HG03064 (cell line): ENCODE measurements at regions not wholly inside any gene's neighbourhood (a gene's known extent, or its start where the extent isn't known, plus 50 kb on each side); places are given as distances from the start of the nearest gene placed in this dataset.
"Not testable (repeated sequence)": the region's sequence is repeated elsewhere in the genome, so short reads cannot be mapped to it uniquely, and the experiment has no call there.

Source experiments
- ATAC-seq: cut with Tn5 transposase; IDR thresholded peaks from one replicate; pipeline ENCODE4 v1.9.1; 2021; ENCODE audit warnings: low read depth; ENCODE audit not compliant: unreplicated experiment

DNA sequence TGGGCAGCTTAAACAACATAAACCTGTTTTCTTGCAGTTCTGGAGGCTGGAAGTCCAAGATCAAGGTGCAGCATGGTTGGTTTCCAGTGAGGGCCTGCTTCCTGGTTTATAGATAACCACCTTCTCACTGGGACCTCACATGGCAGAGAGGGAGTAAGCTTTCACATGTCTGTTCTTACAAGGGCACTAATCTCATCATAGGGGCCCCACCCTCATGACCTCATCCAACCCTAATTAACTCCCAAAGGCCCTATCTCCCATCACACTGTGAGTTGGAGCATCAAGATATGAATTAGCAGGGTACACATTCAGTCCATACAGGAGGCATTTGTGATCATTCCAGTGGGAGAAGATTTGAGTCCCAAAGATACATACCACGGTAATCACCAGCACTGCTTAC is 50.5 kb upstream of the GRIN2A start:
- no peak for ATAC-seq

- no peak for ATAC-seq
These were observed 57.4 kb upstream of the GRIN2A start for GRCh38 chr16:10239640-10240039.

DNA sequence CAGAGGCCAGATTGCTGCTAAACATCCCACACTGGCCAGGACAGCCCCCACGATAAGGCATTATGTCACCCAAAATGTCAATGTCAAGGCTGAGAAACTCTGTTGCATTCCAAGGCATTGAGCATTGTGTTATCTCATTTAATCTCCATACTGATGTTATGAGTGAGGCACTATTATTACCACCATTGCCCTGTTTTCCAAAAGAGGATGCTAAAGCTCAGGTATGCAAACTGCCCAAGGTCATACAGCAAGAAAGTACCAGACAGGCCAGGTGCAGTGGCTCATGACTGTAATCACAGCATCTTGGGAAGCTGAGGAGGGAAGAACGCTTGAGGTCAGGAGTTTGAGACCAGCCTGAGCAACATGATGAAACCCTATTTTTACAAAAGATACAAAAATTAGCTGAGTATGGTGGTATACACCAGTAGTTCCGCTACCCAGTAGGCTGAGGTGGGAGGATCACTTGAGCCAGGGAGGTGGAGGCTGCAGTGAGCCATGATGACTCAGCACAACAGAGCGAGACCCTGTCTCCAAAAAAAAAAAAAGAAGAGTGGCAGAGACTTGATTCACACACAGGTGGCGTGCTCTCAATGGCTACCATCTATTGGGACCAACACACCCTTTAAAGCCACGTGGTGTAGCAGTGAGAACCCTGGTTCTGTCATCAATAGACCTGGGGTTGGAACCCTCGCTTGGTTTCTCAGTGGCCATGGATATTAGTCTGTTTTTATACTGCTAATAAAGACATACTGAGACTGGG is 58.8 kb upstream of the GRIN2A start:
- no peak for ATAC-seq

DNA sequence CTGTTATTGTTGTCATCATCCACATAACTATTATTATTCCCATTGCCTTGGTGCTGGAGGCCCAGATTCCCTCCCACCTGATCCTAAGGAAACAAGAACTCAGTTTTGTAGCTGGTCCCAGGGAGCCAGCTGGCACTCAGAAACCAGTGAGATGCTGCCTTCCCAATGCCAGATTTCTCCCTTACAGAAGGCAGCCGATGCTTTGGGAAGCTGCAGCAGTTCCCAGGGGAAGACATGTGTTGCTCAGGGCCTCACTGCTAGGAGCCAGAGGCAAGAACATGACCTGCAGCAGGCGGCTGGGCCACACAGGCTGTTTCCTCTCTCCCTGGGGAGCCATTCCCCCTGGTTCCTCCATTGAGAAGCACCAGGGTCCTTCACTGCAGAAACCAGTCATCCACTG is 59.9 kb upstream of the GRIN2A start:
- ATAC-seq, result no peak

DNA sequence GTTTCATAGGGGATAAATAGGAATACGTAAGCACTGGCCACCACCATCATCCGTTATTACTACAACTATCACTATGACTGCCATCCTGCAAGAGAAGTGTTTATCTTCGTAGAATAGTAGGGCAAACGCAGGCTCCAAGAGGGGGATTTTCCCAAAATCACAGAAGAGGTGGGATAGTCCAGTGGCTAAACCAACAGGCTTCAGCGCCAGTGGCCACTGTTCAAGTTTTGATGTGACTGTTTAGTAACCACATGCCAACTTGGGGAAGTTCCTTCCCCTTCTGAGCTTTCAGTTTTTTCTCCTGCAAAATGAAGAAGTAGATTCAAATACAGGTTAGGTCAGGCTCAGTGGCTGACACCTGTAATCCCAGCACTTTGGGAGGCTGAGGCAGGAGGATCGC is 60.7 kb upstream of the GRIN2A start:
- no peak for ATAC-seq

DNA sequence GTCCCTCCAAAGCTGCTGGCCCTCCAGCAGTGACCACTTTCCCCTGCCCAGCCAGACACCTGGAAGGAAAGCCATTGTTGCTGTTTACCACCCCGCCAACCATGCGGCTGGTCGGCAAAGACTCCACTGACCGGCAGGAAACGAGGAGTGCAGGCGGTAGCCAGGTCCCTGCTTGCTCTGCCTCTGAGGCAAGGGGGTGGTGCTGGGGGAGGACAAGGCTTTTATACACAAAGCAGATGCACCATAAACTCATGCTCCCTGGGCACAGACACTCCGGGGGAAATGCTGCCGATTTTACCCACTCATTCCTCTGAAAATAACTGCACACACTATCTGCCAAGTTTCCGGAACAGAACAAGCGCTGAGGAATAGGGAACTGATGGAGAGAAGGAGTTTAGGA is 62.8 kb upstream of the GRIN2A start:
- ATAC-seq, result no peak

DNA sequence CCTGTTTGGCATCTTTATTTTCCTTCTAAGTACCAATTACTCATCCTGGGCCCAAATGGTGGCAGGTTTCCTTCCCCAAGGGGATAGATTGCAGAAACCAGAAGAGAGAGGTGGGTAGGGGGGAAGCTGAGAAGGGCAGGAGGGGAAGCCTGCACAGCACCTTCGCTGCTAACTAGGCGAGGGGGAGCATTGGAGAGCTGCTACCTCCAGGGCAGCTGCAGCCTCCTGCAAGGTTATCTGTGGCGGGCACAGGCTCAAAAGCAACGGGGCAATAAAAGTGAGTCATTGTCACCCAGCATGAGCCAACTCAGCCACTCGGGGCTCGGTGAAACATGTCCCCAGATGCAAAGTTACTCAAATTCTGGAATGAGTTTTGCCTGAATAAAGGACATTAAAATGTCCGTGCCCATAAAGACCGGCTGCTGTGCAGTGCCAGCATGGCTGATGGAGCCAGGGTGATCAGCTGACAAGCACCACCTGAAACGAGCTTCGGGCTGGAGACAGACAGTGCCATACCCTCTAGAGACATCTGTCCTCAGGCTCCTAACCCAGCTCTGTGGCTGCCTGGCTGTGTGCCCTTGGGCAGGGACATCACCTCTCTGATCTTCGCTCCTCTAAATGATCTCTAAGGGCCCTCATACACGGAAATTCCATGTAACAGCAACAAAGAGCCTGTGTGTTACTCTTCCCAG is 68.1 kb upstream of the GRIN2A start:
- no peak for ATAC-seq

DNA sequence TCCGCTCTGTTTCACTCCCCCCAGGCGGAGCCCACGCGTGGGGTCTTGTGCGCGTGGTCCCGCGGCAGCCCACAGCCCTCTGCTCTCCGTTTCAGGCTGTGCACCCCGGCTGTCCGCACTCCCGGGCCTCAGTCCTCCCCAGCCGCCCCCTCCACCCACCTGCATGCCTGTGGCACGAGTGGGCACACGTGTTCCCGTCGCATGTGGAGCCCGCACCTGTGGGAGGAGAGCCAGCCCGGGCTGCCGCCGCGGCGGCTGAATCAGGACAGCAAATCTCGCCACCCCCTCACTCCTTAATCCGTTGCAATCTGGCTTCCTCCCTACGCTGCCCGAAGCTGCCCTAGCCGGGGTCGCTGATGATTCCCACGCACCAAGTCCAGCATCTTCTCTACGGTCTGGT is 69.9 kb upstream of the GRIN2A start:
- no peak for ATAC-seq

DNA sequence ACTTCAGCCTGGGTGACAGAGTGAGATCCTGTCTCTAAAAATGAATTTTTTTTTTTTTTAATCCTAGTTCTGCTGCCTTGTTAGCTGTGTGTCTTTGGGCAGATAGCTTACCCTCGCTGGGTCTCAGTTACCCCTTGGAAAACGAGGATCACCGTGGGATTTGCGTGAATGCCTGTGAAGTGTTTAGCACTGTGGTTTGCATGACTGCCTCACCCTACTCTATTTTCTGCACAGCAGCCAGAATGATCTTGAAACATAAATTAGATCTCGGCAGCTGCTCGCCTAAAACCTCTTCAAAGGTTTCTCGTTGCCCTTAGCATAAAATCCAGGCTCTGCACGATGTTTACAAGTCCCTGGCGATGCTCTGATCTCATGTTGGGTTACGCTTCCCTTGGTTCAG is 71.2 kb upstream of the GRIN2A start:
- no peak for ATAC-seq

- no peak for ATAC-seq
These were observed 73.5 kb upstream of the GRIN2A start for GRCh38 chr16:10255728-10256127.

DNA sequence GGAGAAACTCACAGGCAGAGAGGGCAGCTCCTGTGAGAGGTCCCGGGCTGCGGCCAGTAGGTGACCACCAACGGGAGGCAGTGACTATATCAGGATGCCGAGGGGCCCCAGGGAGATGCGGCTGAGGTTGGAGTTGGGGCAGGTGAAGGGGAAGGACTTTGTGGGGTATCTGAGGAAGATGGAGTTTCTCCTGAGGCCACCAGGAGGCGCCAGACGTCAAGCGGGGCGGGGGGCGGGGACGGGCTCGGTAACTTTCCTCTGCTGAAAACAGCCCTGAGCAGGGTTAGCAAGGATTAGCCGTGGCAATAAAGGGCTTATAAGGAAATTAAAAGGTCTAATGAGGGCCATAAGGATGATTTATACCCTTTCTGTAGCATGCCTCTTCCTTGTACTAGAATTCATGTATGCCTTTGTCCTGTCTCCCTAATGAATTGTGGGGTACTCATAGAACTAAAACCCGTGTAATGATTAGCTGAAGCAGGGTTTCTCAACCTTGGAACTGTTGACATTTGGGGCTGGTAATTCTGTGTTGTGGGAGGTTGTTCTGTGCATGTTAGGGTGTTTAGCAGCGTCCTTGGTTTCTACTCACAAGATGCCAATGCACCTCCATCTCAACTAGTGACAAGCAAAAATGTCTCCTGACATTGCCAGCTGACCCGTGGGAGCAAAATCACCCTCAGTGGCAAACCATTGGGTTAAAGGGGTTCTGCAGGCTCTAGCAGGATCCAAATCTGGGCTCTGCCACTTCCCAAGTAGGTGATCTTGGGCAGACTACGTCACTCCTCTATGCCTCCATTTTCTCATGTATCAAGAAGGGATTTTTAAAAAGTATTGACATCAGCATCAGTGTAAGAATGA is 74.8 kb upstream of the GRIN2A start:
- ATAC-seq, result no peak

- ATAC-seq, result not testable (repeated sequence)
These were observed 75.5 kb upstream of the GRIN2A start for GRCh38 chr16:10257642-10258251.

GRCh38 chr16:10258930-10259603 is 76.8 kb upstream of the GRIN2A start:
- not testable (repeated sequence) for ATAC-seq

GRCh38 chr16:10261077-10261476 is 78.8 kb upstream of the GRIN2A start:
- no peak for ATAC-seq

GRCh38 chr16:10261526-10261925 is 79.3 kb upstream of the GRIN2A start:
- not testable (repeated sequence) for ATAC-seq

DNA sequence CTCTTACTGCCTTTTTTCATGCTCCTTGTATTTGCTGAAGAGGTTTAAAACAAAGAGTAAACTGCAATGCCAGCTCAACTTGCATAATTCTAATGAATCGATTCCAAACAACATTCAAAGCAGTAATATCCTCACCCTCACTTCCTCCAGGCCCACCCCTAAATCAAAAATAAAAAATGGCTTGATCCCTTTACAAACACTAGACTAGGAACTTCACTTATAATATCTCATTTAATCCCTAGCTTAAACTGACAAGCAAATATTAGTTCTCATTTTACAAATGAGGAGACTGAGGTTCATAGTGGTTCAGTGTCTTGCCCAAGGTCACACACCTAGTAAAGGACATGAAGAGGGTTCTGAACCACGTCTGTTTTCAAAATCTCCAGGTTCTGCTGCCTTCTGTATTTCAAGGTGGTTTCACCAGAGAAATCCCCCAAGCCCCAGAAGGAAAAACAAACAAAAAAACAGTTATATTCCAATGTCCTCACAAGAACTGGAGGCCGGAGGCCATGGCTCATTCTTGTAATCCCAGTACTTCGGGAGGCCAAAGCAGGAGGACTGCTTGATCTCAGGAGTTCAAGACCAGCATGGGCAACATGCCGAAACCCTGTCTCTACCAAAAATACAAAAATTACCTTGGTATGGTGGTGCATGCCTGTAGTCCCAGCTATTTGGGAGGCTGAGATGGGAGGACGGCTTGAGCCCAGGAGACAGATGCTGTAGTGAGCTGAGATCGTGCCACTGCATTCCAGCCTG is 80.3 kb upstream of the GRIN2A start:
- no peak for ATAC-seq

- ATAC-seq, result no peak
These were observed 83.8 kb upstream of the GRIN2A start for GRCh38 chr16:10265770-10266615.

DNA sequence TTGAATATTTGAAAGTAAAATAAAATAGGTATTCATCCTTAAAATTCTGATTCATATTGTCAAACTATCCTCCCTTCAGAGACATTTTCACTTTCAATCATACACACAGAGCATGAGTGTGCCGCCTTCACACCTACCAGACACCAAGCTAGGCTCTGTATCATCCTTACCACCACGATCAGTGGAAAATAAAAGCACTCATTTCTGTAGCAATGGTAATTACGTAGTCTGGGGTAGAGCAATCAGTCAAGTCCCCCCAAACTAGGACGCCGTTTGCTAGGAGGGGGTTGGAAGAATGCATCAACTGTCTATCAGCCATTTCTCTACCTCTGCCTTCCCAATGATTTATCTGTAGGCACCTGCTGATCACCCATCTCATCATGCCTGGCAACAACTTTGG is 84.6 kb upstream of the GRIN2A start:
- no peak for ATAC-seq

- ATAC-seq, result no peak
These were observed 87.4 kb upstream of the GRIN2A start for GRCh38 chr16:10269632-10270031.
